Keratinocyte (primary cell): ENCODE measurements at regions not wholly inside any gene's neighbourhood (a gene's known extent, or its start where the extent isn't known, plus 50 kb on each side); places are given as distances from the start of the nearest gene placed in this dataset.

Source experiments
- DNase-seq: peaks from one replicate; pipeline ENCODE4 v3.0.0-alpha.2; 2011; ENCODE audit warnings: low read depth, missing footprints, low spot score
- FAIRE-seq: peaks from 2 replicates; lab custom pipeline; 2011; peaks lifted over from hg19 to GRCh38; lab: Jason Lieb, UNC
- H2AFZ ChIP-seq: 2 replicates; pipeline ENCODE4 v1.6.0; 2012; ENCODE audit warnings: low read length, control low read depth, inconsistent platforms; ENCODE audit not compliant: control insufficient read depth
- H3K27ac ChIP-seq: 2 replicates; pipeline ENCODE4 v1.5.1; 2011; ENCODE audit warnings: low read length; ENCODE audit not compliant: control insufficient read depth, insufficient read depth
- H3K27me3 ChIP-seq: 3 replicates; pipeline ENCODE4 v1.6.0; 2011; ENCODE audit warnings: low read length; ENCODE audit not compliant: control insufficient read depth, insufficient read depth; ENCODE audit errors: extremely low read depth
- H3K36me3 ChIP-seq, 2 experiments: 2 replicates in 1 of 2; 3 replicates in 1 of 2; pipeline ENCODE4 v1.5.1; 2011; ENCODE audit warnings: low read length in 2 of 2, mild to moderate bottlenecking in 1 of 2; ENCODE audit not compliant: control insufficient read depth in 2 of 2, insufficient read depth in 2 of 2; ENCODE audit errors: extremely low read depth in 1 of 2
- H3K4me1 ChIP-seq: 3 replicates; pipeline ENCODE4 v1.5.1; 2011; ENCODE audit warnings: low read length; ENCODE audit not compliant: control insufficient read depth, insufficient read depth; ENCODE audit errors: extremely low read depth
- H3K4me2 ChIP-seq: 3 replicates; pipeline ENCODE4 v1.6.0; 2011; ENCODE audit warnings: low read depth, low read length; ENCODE audit not compliant: control insufficient read depth, insufficient read depth; ENCODE audit errors: extremely low read depth
- H3K4me3 ChIP-seq, 3 experiments: fragments of 200-600 bp in 1 of 3; sonication (generic) in 1 of 3; 2 replicates in 2 of 3; 3 replicates in 1 of 3; pipeline ENCODE4 v1.5.1; 2011 to 2016; ENCODE audit warnings: low read length in 3 of 3, mild to moderate bottlenecking in 3 of 3, control low read depth in 2 of 3, inconsistent platforms in 1 of 3, low read depth in 1 of 3, mixed read lengths in 1 of 3, mixed run types in 1 of 3, moderate library complexity in 1 of 3; ENCODE audit not compliant: control insufficient read depth in 2 of 3, insufficient read depth in 2 of 3; ENCODE audit errors: extremely low read depth in 1 of 3
- H3K79me2 ChIP-seq: 2 replicates; pipeline ENCODE4 v1.6.0; 2012; ENCODE audit warnings: low read length; ENCODE audit not compliant: control insufficient read depth, insufficient read depth
- H3K9ac ChIP-seq: 3 replicates; pipeline ENCODE4 v1.6.0; 2011; ENCODE audit warnings: low read length; ENCODE audit not compliant: control insufficient read depth, insufficient read depth; ENCODE audit errors: extremely low read depth
- H3K9me1 ChIP-seq: 3 replicates; pipeline ENCODE4 v1.6.0; 2011; ENCODE audit warnings: low read length; ENCODE audit not compliant: control insufficient read depth, insufficient read depth; ENCODE audit errors: extremely low read depth
- H3K9me3 ChIP-seq: 2 replicates; pipeline ENCODE4 v1.5.1; 2012; ENCODE audit warnings: low read depth, low read length; ENCODE audit not compliant: control insufficient read depth
- H4K20me1 ChIP-seq: 3 replicates; pipeline ENCODE4 v1.6.0; 2011; ENCODE audit warnings: low read length; ENCODE audit not compliant: control insufficient read depth, insufficient read depth; ENCODE audit errors: extremely low read depth
- EZH2 ChIP-seq: IDR thresholded peaks from one replicate; pipeline ENCODE4 v1.6.1; 2012; ENCODE audit warnings: inconsistent platforms, mild to moderate bottlenecking, low read length, moderate library complexity
- dilution Hi-C: fragments of 300-500 bp; cut with MboI; formaldehyde crosslinking; loops from one replicate; pipeline ENCODE4 v1.7.0; 2020; ENCODE audit warnings: low sequenced_read_pairs; ENCODE audit not compliant: extremely low pct_ligation_motif_present
- TF ChIP-seq, protein P1 (sequence below), 3 experiments: IDR thresholded peaks in 1 of 3; conservative IDR thresholded peaks in 1 of 3; optimal IDR thresholded peaks in 1 of 3; 2 replicates in 2 of 3; 3 replicates in 1 of 3; pipeline versions ENCODE3 to v1.5.1; 2011; ENCODE audit warnings: low read length in 3 of 3, mild to moderate bottlenecking in 3 of 3, moderate library complexity in 2 of 3, control low read depth in 1 of 3, inconsistent platforms in 1 of 3; ENCODE audit not compliant: insufficient read depth in 2 of 3; ENCODE audit errors: extremely low read depth in 1 of 3

DNA sequence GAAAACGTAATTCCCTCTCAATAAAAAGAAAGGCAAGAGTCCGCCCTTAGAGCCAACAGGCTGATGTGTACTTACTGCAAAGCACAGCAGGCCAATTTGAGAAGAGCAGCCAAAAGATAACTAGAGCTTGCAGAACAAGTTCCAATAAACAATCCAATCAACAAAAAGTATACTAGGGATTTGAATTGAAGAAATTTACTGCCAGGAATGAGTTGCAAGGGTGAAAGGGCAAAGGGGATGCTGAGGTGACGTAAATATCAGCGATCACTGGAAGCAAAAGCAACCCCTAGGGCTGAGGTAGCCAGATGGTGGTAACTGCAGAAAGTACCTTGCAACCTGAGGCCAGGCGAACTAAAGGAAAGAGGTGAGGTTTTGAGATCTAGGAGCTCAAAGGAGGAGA is 152.1 kb upstream of the TENM3 start:
- H3K9me1 ChIP-seq = no peaks in the 10 kb centered on the region
- dilution Hi-C loops = no loop called here
- TF ChIP-seq, protein P1, sequence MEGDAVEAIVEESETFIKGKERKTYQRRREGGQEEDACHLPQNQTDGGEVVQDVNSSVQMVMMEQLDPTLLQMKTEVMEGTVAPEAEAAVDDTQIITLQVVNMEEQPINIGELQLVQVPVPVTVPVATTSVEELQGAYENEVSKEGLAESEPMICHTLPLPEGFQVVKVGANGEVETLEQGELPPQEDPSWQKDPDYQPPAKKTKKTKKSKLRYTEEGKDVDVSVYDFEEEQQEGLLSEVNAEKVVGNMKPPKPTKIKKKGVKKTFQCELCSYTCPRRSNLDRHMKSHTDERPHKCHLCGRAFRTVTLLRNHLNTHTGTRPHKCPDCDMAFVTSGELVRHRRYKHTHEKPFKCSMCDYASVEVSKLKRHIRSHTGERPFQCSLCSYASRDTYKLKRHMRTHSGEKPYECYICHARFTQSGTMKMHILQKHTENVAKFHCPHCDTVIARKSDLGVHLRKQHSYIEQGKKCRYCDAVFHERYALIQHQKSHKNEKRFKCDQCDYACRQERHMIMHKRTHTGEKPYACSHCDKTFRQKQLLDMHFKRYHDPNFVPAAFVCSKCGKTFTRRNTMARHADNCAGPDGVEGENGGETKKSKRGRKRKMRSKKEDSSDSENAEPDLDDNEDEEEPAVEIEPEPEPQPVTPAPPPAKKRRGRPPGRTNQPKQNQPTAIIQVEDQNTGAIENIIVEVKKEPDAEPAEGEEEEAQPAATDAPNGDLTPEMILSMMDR (optimal IDR thresholded peaks at IDR 0.05 in 1 of 3, IDR thresholded peaks at IDR 0.05 in 1 of 3, conservative IDR thresholded peaks at IDR 0.05 in 1 of 3; ENCODE audit: extremely low read depth in 1 of 3, insufficient read depth in 2 of 3, low read length in 3 of 3) = no peak
- TF ChIP-seq EZH2 = no peak

DNA sequence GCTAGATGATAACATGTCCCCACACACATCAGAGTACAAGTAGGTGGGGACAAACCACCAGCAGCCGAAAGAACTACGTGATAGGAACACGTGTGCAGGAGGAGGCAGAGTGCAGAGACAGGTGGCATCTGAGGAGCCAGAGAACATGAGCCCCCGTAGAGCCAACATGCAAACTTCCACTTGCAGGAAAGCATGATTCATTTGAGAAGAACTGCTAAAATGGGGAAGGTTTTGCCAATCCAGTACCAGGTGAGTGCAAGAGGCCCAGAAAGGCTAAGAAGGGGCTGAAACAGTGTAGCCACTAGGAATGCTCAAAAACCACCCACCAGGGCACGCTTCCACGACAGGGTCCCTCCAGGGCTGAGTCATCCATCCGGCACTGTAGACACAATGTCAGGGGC is 149.8 kb upstream of the TENM3 start:
- Histone ChIP-seq H3K4me1 (no peaks in the 10 kb centered on the region), H3K79me2 (no peaks in the 10 kb centered on the region), H4K20me1 (no peaks in the 10 kb centered on the region), H3K9me1 (no peaks in the 10 kb centered on the region), H3K4me2 (no peak overlapping the region), H3K9me3 (no peaks in the 10 kb centered on the region), H3K9ac (no peak overlapping the region), H3K27ac (no peak overlapping the region), H3K27me3 (no peaks in the 10 kb centered on the region), H2AFZ (no peak overlapping the region), H3K4me3 (no peak overlapping the region), H3K36me3 (no peaks in the 10 kb centered on the region)
- FAIRE-seq (no peak), DNase-seq (no peak)
- dilution Hi-C loops = no loop called here
- TF ChIP-seq, protein P1 (optimal IDR thresholded peaks at IDR 0.05 in 1 of 3, IDR thresholded peaks at IDR 0.05 in 1 of 3, conservative IDR thresholded peaks at IDR 0.05 in 1 of 3; ENCODE audit: extremely low read depth in 1 of 3, insufficient read depth in 2 of 3, low read length in 3 of 3) = no peak
- TF ChIP-seq EZH2 = no peak

More for the DNA sequence above, 152.1 kb upstream of the TENM3 start:
- no peak overlapping the region for H3K4me2 ChIP-seq
- H3K4me1 ChIP-seq = no peaks in the 10 kb centered on the region
- H3K27ac ChIP-seq = no peak overlapping the region
- no peaks in the 10 kb centered on the region for H4K20me1 ChIP-seq
- no peak overlapping the region for H3K4me3 ChIP-seq
- no peak for FAIRE-seq
- no peak overlapping the region for H3K9ac ChIP-seq
- no peaks in the 10 kb centered on the region for H3K79me2 ChIP-seq
- H3K36me3 ChIP-seq = no peaks in the 10 kb centered on the region
- no peak for DNase-seq
- no peaks in the 10 kb centered on the region for H3K27me3 ChIP-seq
- no peak overlapping the region for H2AFZ ChIP-seq
- no peaks in the 10 kb centered on the region for H3K9me3 ChIP-seq
